ENCODE measurements at regions not wholly inside any gene's neighbourhood (a gene's known extent, or its start where the extent isn't known, plus 50 kb on each side); places are given as distances from the start of the nearest gene placed in this dataset.

DNA sequence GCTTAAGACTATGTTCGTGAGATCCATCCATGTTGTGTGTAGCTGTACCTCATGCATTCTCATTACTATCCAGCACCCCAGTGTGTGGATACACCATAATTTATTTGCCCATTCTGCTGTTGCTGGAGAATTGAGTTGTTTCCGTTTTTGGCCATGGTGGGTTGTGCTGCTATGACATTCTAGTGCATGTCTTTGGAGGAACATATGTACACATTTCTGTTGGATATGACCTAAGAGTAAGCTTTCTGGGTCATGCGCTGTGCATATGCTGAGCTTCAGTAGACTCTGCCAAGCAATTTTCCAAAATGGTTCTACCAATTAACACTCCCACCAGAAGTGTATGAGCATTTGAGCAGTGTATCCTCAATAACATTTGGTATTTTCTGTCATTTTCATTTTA, 316.6 kb downstream of the MIAT start:
- Histone ChIP-seq H2AFZ (no peak overlapping the region), H3K36me3 (ENCODE audit: control insufficient read depth, insufficient read depth, low read length) (no peaks in the 10 kb centered on the region), H3K9me3 (ENCODE audit: control insufficient read depth, low read length) (no peaks in the 10 kb centered on the region), H3K4me1 (no peaks in the 10 kb centered on the region), H3K27me3 (ENCODE audit: control insufficient read depth, insufficient read depth, low read length) (no peaks in the 10 kb centered on the region), H3K27ac (no peak overlapping the region), H3K79me2 (no peaks in the 10 kb centered on the region), H3K9ac (no peak overlapping the region), H3K4me2 (ENCODE audit: low read length) (no peak overlapping the region), H3K4me3 (ENCODE audit: low read depth, low read length) (no peak overlapping the region)
- TF ChIP-seq CTCF (IDR thresholded peaks at IDR 0.05) = no peak

GRCh38 chr22:26974914-26975803, 317.8 kb downstream of the MIAT start:
- Histone ChIP-seq H3K4me2 (ENCODE audit: low read length) (no peak overlapping the region), H3K4me1 (no peaks in the 10 kb centered on the region), H2AFZ (no peak overlapping the region), H3K79me2 (no peaks in the 10 kb centered on the region), H3K27ac (no peak overlapping the region), H3K27me3 (ENCODE audit: control insufficient read depth, insufficient read depth, low read length) (no peaks in the 10 kb centered on the region), H3K36me3 (ENCODE audit: control insufficient read depth, insufficient read depth, low read length) (no peaks in the 10 kb centered on the region), H3K4me3 (ENCODE audit: low read depth, low read length) (no peak overlapping the region), H3K9me3 (ENCODE audit: control insufficient read depth, low read length) (no peaks in the 10 kb centered on the region), H3K9ac (no peak overlapping the region)
- TF ChIP-seq CTCF (IDR thresholded peaks at IDR 0.05) = no peak

GRCh38 chr22:26975865-26976264, 318.5 kb downstream of the MIAT start:
- no peak overlapping the region for H3K4me2 ChIP-seq (ENCODE audit: low read length)
- H2AFZ ChIP-seq = no peak overlapping the region
- H3K27me3 ChIP-seq (ENCODE audit: control insufficient read depth, insufficient read depth, low read length) = no peaks in the 10 kb centered on the region

DNA sequence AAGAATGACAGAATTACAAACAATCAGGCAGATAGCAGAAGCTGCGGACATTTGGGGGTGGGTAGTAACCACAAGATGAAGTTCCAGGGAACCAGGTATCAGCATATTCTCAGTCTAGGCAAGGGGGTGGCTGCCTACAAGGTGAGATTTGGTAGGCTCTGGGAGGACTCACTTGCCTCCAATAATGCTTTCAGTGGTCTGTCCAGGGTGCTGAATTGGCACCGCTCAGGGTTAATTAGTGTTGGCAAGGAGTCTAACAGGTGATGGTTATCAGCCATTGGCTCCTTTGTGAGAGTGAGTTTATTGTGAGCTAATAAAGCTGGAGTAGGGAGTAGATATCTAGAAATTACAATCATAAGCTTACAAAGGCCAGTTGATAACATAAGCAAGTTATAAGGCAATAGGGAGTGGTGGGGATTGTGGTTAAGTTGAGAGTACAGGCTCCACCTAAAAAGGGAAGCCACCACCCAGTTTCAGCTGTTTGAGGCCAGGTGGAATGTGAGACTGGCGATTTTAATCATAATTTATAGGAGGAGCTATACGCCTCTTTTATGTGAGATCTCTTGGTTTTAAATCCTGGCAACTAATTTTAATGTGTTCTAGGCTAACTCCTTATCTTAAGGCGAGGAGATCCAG, 320.5 kb downstream of the MIAT start:
- H2AFZ ChIP-seq = no peak overlapping the region
- no peaks in the 10 kb centered on the region for H3K79me2 ChIP-seq
- no peaks in the 10 kb centered on the region for H3K4me1 ChIP-seq
- no peak overlapping the region for H3K4me3 ChIP-seq (ENCODE audit: low read depth, low read length)
- H3K36me3 ChIP-seq (ENCODE audit: control insufficient read depth, insufficient read depth, low read length) = no peaks in the 10 kb centered on the region
- H3K27ac ChIP-seq = no peak overlapping the region
- no peaks in the 10 kb centered on the region for H3K9me3 ChIP-seq (ENCODE audit: control insufficient read depth, low read length)
- no peak for TF ChIP-seq CTCF (IDR thresholded peaks at IDR 0.05)
- H3K9ac ChIP-seq = no peak overlapping the region
- H3K27me3 ChIP-seq (ENCODE audit: control insufficient read depth, insufficient read depth, low read length) = no peaks in the 10 kb centered on the region
- H3K4me2 ChIP-seq (ENCODE audit: low read length) = no peak overlapping the region

More at GRCh38 chr22:26975865-26976264, 318.5 kb downstream of the MIAT start:
- no peaks in the 10 kb centered on the region for H3K79me2 ChIP-seq
- H3K4me1 ChIP-seq = no peaks in the 10 kb centered on the region
- H3K36me3 ChIP-seq (ENCODE audit: control insufficient read depth, insufficient read depth, low read length) = no peaks in the 10 kb centered on the region
- no peak overlapping the region for H3K9ac ChIP-seq
- TF ChIP-seq CTCF (IDR thresholded peaks at IDR 0.05) = no peak
- no peaks in the 10 kb centered on the region for H3K9me3 ChIP-seq (ENCODE audit: control insufficient read depth, low read length)
- H3K4me3 ChIP-seq (ENCODE audit: low read depth, low read length) = no peak overlapping the region
- no peak overlapping the region for H3K27ac ChIP-seq
